ENCODE measurements at regions not wholly inside any gene's neighbourhood (a gene's known extent, or its start where the extent isn't known, plus 50 kb on each side); places are given as distances from the start of the nearest gene placed in this dataset.
"Not testable (repeated sequence)": the region's sequence is repeated elsewhere in the genome, so short reads cannot be mapped to it uniquely, and the experiment has no call there.

DNA sequence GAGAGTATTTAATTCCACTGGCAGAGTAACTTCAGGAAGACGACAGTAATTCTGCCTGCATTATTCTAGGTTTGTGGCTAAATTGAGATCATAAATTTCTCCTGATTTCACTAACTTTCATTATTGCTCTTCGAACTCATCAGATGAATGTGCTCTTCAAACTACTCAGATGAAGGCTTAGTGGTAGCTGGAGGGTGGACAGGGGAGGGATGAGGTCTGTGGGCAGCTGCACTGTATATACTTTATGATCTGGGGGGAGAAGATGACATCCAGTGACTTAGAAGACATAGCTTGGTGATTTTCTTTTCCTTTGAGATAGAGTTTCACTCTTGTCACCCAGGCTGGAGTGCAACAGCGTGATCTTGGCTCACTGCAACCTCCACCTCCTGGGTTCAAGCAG lies 59.0 kb upstream of the BMS1 start:
- TF ChIP-seq FOXM1 (IDR thresholded peaks at IDR 0.05; ENCODE audit: borderline replicate concordance); SUZ12 (IDR thresholded peaks at IDR 0.05); ELF4 (IDR thresholded peaks at IDR 0.05): not testable (repeated sequence)

Measured in HEK293T (cell line).